GM12864 (cell line): ENCODE measurements at regions not wholly inside any gene's neighbourhood (a gene's known extent, or its start where the extent isn't known, plus 50 kb on each side); places are given as distances from the start of the nearest gene placed in this dataset.

Experiments used
- DNase-seq: peaks from one replicate; pipeline ENCODE4 v3.0.0-alpha.2; 2011; ENCODE audit warnings: low read depth
- H3K4me3 ChIP-seq: 2 replicates; pipeline ENCODE4 v1.5.1; 2011; ENCODE audit warnings: mild to moderate bottlenecking, low read depth, low read length, control low read depth
- CTCF ChIP-seq: IDR thresholded peaks from 2 replicates; pipeline ENCODE4 v1.5.1; 2011; ENCODE audit warnings: low read depth, mild to moderate bottlenecking, moderate library complexity, low read length, control low read depth, inconsistent platforms; ENCODE audit errors: missing control alignments

GRCh38 chr16:18055411-18055916 lies 281.1 kb downstream of the NPIPA8 start:
- TF ChIP-seq CTCF, result no peak
- DNase-seq, result no peak
- H3K4me3 ChIP-seq, result no peak overlapping the region

GRCh38 chr16:18050777-18051176 lies 285.8 kb downstream of the NPIPA8 start:
- DNase-seq, result no peak
- TF ChIP-seq CTCF, result no peak
- H3K4me3 ChIP-seq, result no peak overlapping the region

- TF ChIP-seq CTCF, result no peak
- H3K4me3 ChIP-seq, result no peak overlapping the region
- no peak for DNase-seq
Measured at GRCh38 chr16:18050234-18050633, 286.3 kb downstream of the NPIPA8 start.

- no peak for TF ChIP-seq CTCF
- H3K4me3 ChIP-seq, result no peak overlapping the region
- DNase-seq, result no peak
Measured at GRCh38 chr16:18049547-18050133, 286.9 kb downstream of the NPIPA8 start.

- H3K4me3 ChIP-seq, result no peak overlapping the region
- no peak for DNase-seq
- TF ChIP-seq CTCF, result no peak
Measured at GRCh38 chr16:18048853-18049546, 287.5 kb downstream of the NPIPA8 start.

GRCh38 chr16:18047761-18048160 lies 288.8 kb downstream of the NPIPA8 start:
- DNase-seq, result no peak
- H3K4me3 ChIP-seq, result no peak overlapping the region
- no peak for TF ChIP-seq CTCF

GRCh38 chr16:18045356-18045755 lies 291.2 kb downstream of the NPIPA8 start:
- DNase-seq, result no peak
- TF ChIP-seq CTCF, result no peak
- no peak overlapping the region for H3K4me3 ChIP-seq
